ENCODE measurements at regions not wholly inside any gene's neighbourhood (a gene's known extent, or its start where the extent isn't known, plus 50 kb on each side); places are given as distances from the start of the nearest gene placed in this dataset.

- no peak for TF ChIP-seq CTCF (IDR thresholded peaks at IDR 0.05; ENCODE audit: low read depth, low read length, missing control alignments)
- no peak overlapping the region for H3K4me3 ChIP-seq (ENCODE audit: low read depth, low read length)
- no peak for DNase-seq (ENCODE audit: low read depth)
- in situ Hi-C loops (cut with HindIII; ENCODE audit: low sequenced_read_pairs), result no loop called here
Measured at GRCh38 chr22:47594836-47595521, 832.5 kb downstream of the TBC1D22A start.

DNA sequence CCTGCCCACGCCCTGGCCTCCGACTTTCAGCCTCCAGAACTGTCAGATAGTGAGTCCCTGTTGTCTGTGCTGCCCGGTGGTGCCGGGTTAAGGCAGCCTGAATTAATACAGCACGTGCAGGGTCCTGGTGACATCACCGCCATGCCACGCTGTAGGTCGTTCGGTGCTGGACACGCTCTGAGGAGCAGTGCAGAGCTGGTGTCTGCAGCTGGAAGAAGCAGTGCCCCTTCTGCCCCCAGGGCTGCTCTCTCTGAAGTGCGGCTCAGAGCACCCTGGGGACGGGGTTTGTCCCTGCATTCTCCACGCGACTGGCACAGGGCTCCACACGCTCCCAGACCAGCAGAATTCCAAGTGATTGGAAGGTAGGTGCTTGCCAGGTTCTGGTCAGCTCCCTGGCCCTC is 831.5 kb downstream of the TBC1D22A start:
- in situ Hi-C loops (cut with HindIII; ENCODE audit: low sequenced_read_pairs), result no loop called here

GRCh38 chr22:47593291-47593690 is 830.8 kb downstream of the TBC1D22A start:
- H3K4me3 ChIP-seq (ENCODE audit: low read depth, low read length), result no peak overlapping the region
- no peak for TF ChIP-seq CTCF (IDR thresholded peaks at IDR 0.05; ENCODE audit: low read depth, low read length, missing control alignments)
- in situ Hi-C loops (cut with HindIII; ENCODE audit: low sequenced_read_pairs), result no loop called here
- DNase-seq (ENCODE audit: low read depth), result no peak

More for the DNA sequence above, 831.5 kb downstream of the TBC1D22A start:
- no peak overlapping the region for H3K4me3 ChIP-seq (ENCODE audit: low read depth, low read length)
- DNase-seq (ENCODE audit: low read depth), result no peak
- no peak for TF ChIP-seq CTCF (IDR thresholded peaks at IDR 0.05; ENCODE audit: low read depth, low read length, missing control alignments)

DNA sequence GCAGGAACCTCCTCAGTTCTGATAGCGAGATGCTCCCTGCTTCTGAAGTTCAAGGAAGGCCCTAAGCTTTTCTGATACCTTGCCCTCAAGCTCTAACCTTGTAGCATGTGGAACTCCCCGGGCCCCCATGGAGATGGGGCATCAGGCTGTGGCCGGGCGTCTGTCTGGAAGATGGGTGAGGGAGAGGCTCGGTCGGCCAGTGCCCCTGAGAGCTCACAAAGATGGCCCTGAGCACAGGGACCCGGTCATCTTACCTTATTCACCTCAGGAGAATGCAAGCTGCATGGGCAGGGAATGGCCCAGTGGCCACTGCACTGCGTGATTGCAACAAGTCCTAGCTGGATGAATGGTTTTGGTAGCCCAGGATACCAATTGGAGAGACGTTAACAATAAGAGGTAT is 830.3 kb downstream of the TBC1D22A start:
- no peak for TF ChIP-seq CTCF (IDR thresholded peaks at IDR 0.05; ENCODE audit: low read depth, low read length, missing control alignments)
- in situ Hi-C loops (cut with HindIII; ENCODE audit: low sequenced_read_pairs), result no loop called here
- no peak overlapping the region for H3K4me3 ChIP-seq (ENCODE audit: low read depth, low read length)
- no peak for DNase-seq (ENCODE audit: low read depth)

DNA sequence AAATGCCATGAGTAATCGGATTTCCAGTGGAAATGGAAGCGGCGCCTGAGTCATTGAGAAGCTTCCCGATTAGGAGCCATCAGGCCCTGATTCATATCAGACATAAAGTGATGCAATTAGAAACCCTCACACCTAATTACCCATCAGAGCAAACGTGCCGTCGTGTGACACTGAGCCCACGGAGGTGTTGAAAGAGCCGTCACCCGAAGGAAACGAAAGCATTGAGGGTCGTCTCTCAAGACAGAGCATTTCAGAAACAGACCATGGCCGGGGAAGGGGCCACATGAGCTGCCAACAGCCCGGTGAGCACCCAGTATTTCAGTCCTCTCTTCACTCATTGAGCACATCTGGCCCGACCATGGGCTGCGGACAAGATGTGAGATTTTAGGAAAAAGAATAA is 829.3 kb downstream of the TBC1D22A start:
- no peak for DNase-seq (ENCODE audit: low read depth)
- H3K4me3 ChIP-seq (ENCODE audit: low read depth, low read length), result no peak overlapping the region
- in situ Hi-C loops (cut with HindIII; ENCODE audit: low sequenced_read_pairs), result no loop called here
- no peak for TF ChIP-seq CTCF (IDR thresholded peaks at IDR 0.05; ENCODE audit: low read depth, low read length, missing control alignments)

DNA sequence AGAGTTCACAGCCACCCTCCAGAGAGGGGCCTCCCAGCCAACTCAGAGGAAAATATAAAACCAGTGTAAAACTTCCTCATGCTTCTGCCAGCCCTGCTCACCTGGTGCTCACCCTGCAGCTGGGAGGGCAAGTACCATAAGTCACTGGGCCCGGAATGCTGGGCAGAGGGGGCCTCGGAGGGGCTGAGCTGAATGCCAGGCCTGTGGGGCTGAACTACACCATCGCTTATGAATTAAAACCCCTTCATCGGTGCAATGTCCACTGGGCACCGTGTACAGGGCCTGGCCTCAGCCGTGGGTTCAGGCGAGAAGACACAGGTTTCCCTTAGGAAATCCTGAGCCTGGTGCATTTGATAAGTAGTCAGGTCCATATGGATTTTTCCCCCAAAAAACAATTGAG is 828.6 kb downstream of the TBC1D22A start:
- no peak for DNase-seq (ENCODE audit: low read depth)
- TF ChIP-seq CTCF (IDR thresholded peaks at IDR 0.05; ENCODE audit: low read depth, low read length, missing control alignments), result no peak
- H3K4me3 ChIP-seq (ENCODE audit: low read depth, low read length), result no peak overlapping the region
- in situ Hi-C loops (cut with HindIII; ENCODE audit: low sequenced_read_pairs), result no loop called here
